WERI-Rb-1 (cell line): ENCODE measurements at regions not wholly inside any gene's neighbourhood (a gene's known extent, or its start where the extent isn't known, plus 50 kb on each side); places are given as distances from the start of the nearest gene placed in this dataset.

ENCODE experiments used
- DNase-seq: peaks from one replicate; pipeline ENCODE4 v3.0.0-alpha.2; 2020
- H3K27ac ChIP-seq: fragments of 250-450 bp; sonication (Bioruptor Pico); 2 replicates; pipeline ENCODE4 v1.5.1; 2020; ENCODE audit warnings: mild to moderate bottlenecking, moderate library complexity
- H3K27me3 ChIP-seq: fragments of 250-450 bp; sonication (Bioruptor Pico); 2 replicates; pipeline ENCODE4 v1.5.1; 2021; ENCODE audit warnings: mild to moderate bottlenecking, low read depth, moderate library complexity; ENCODE audit not compliant: insufficient read depth, severe bottlenecking
- H3K36me3 ChIP-seq: fragments of 250-450 bp; sonication (Bioruptor Pico); 2 replicates; pipeline ENCODE4 v1.5.1; 2020; ENCODE audit warnings: mild to moderate bottlenecking, moderate library complexity
- H3K4me3 ChIP-seq: 2 replicates; pipeline ENCODE4 v1.5.1; 2011; ENCODE audit warnings: low read depth, mild to moderate bottlenecking, control low read depth, low read length
- H3K9me3 ChIP-seq: fragments of 250-450 bp; sonication (Bioruptor Pico); 2 replicates; pipeline ENCODE4 v1.5.1; 2021; ENCODE audit warnings: mild to moderate bottlenecking, moderate library complexity; ENCODE audit not compliant: severe bottlenecking
- TF ChIP-seq, protein P1 (sequence below): IDR thresholded peaks from 2 replicates; pipeline ENCODE4 v1.5.1; 2011; ENCODE audit warnings: low read depth, mild to moderate bottlenecking, control low read depth, inconsistent platforms, low read length

DNA sequence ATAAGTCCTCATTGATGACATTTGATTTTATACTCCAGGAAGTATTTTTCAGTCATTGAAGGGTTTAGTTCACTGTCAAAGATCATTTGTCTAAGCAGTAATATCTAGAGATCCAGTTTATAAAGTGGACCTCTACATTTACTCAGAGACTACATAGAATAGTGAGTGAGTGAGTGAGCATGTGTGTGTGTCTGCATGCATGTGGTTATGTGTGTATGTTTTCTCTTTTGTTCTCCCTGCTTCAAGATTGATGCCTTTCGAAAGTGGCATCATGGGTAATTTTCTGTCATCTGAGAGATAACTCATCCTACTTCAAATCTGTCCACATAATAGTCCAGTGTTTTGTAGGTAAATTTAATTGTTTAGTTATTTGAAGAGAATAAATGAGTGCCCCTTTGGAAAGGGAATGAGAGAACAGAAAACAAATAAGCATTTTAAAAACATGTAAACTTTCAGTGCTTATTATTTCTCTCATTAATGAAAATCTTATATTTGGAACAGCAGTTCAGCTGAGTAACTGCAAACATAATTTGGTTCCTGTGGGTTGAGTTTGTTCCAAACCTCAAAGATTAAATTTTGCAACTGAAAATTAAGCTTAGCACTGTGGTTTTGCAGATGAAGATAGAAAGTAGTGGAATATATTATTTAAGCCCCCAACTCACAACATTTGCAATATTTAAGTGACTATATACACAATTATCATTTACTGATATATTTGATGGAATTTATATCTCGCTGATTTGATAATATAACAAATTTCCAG is 1295.1 kb upstream of the C9orf72 start:
- no peaks in the 10 kb centered on the region for H3K9me3 ChIP-seq
- no peak overlapping the region for H3K27ac ChIP-seq
- H3K4me3 ChIP-seq = no peak overlapping the region
- no peaks in the 10 kb centered on the region for H3K27me3 ChIP-seq
- no peaks in the 10 kb centered on the region for H3K36me3 ChIP-seq
- no peak for DNase-seq
- TF ChIP-seq, protein P1, sequence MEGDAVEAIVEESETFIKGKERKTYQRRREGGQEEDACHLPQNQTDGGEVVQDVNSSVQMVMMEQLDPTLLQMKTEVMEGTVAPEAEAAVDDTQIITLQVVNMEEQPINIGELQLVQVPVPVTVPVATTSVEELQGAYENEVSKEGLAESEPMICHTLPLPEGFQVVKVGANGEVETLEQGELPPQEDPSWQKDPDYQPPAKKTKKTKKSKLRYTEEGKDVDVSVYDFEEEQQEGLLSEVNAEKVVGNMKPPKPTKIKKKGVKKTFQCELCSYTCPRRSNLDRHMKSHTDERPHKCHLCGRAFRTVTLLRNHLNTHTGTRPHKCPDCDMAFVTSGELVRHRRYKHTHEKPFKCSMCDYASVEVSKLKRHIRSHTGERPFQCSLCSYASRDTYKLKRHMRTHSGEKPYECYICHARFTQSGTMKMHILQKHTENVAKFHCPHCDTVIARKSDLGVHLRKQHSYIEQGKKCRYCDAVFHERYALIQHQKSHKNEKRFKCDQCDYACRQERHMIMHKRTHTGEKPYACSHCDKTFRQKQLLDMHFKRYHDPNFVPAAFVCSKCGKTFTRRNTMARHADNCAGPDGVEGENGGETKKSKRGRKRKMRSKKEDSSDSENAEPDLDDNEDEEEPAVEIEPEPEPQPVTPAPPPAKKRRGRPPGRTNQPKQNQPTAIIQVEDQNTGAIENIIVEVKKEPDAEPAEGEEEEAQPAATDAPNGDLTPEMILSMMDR = no peak

DNA sequence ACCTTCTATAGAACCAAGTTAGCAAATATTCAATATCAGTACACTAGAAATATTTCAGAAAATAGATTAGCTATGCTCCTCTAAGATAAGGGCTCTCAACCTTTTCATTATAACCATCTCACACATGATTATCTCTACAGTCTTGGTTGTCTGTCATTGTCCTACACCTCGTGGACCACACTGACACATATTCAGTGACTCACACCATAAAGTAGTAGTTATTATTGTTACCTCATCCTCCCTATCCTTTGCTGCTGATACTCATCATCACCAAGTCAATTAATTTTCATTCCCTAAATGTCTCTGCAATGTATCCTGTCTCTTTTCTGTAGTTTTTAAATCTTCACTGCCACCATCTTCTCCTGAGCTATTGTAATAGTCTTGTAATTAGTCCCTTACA is 1309.2 kb upstream of the C9orf72 start:
- no peaks in the 10 kb centered on the region for H3K36me3 ChIP-seq
- no peaks in the 10 kb centered on the region for H3K9me3 ChIP-seq
- H3K27ac ChIP-seq = no peak overlapping the region
- TF ChIP-seq, protein P1 = no peak
- H3K27me3 ChIP-seq = no peaks in the 10 kb centered on the region
- DNase-seq = no peak
- no peak overlapping the region for H3K4me3 ChIP-seq

- no peak for DNase-seq
- H3K9me3 ChIP-seq = no peaks in the 10 kb centered on the region
- H3K27me3 ChIP-seq = no peaks in the 10 kb centered on the region
- TF ChIP-seq, protein P1 = no peak
- no peaks in the 10 kb centered on the region for H3K36me3 ChIP-seq
- no peak overlapping the region for H3K27ac ChIP-seq
- no peak overlapping the region for H3K4me3 ChIP-seq
Measured at GRCh38 chr9:28883234-28883633, 1310.0 kb upstream of the C9orf72 start.

- Histone ChIP-seq H3K27me3 (no peaks in the 10 kb centered on the region), H3K36me3 (no peaks in the 10 kb centered on the region), H3K27ac (no peak overlapping the region), H3K4me3 (no peak overlapping the region), H3K9me3 (no peaks in the 10 kb centered on the region)
- TF ChIP-seq, protein P1 = no peak
- DNase-seq = no peak
Measured at GRCh38 chr9:28887188-28887884, 1314.1 kb upstream of the C9orf72 start.

GRCh38 chr9:28888806-28889205 is 1315.5 kb upstream of the C9orf72 start:
- TF ChIP-seq, protein P1 = no peak
- no peak for DNase-seq
- no peaks in the 10 kb centered on the region for H3K27me3 ChIP-seq
- no peak overlapping the region for H3K27ac ChIP-seq
- no peak overlapping the region for H3K4me3 ChIP-seq
- H3K9me3 ChIP-seq = no peaks in the 10 kb centered on the region
- H3K36me3 ChIP-seq = no peaks in the 10 kb centered on the region
